CD4-positive, alpha-beta T cell treated with Interleukin-15 for 1 hour (primary cell): ENCODE measurements at regions not wholly inside any gene's neighbourhood (a gene's known extent, or its start where the extent isn't known, plus 50 kb on each side); places are given as distances from the start of the nearest gene placed in this dataset.

Experiments used
- DNase-seq: peaks from one replicate; pipeline ENCODE4 v3.0.0-alpha.2; 2020

- DNase-seq = no peak
Measured at GRCh38 chr20:52921340-52921739, 50.8 kb upstream of the TSHZ2 start.

- no peak for DNase-seq
Measured at GRCh38 chr20:52918311-52918710, 53.8 kb upstream of the TSHZ2 start.

- no peak for DNase-seq
Measured at GRCh38 chr20:52915564-52915963, 56.6 kb upstream of the TSHZ2 start.

- DNase-seq = no peak
Measured at GRCh38 chr20:52914870-52915269, 57.3 kb upstream of the TSHZ2 start.

- DNase-seq = no peak
Measured at GRCh38 chr20:52913650-52914387, 58.3 kb upstream of the TSHZ2 start.

GRCh38 chr20:52905241-52905994 is 66.7 kb upstream of the TSHZ2 start:
- DNase-seq = no peak

GRCh38 chr20:52904837-52905236 is 67.3 kb upstream of the TSHZ2 start:
- DNase-seq = no peak

- no peak for DNase-seq
Measured at GRCh38 chr20:52899041-52899608, 73.0 kb upstream of the TSHZ2 start.

GRCh38 chr20:52896348-52896747 is 75.8 kb upstream of the TSHZ2 start:
- no peak for DNase-seq

- no peak for DNase-seq
Measured at GRCh38 chr20:52895701-52896100, 76.5 kb upstream of the TSHZ2 start.

- DNase-seq = no peak
Measured at GRCh38 chr20:52895235-52895634, 76.9 kb upstream of the TSHZ2 start.

- no peak for DNase-seq
Measured at GRCh38 chr20:52893498-52893897, 78.7 kb upstream of the TSHZ2 start.

GRCh38 chr20:52892023-52892422 is 80.1 kb upstream of the TSHZ2 start:
- no peak for DNase-seq

- no peak for DNase-seq
Measured at GRCh38 chr20:52890130-52890529, 82.0 kb upstream of the TSHZ2 start.

GRCh38 chr20:52889225-52889624 is 82.9 kb upstream of the TSHZ2 start:
- DNase-seq = no peak

GRCh38 chr20:52888096-52888495 is 84.1 kb upstream of the TSHZ2 start:
- no peak for DNase-seq

GRCh38 chr20:52880997-52881396 is 91.2 kb upstream of the TSHZ2 start:
- DNase-seq = no peak

GRCh38 chr20:52880259-52880658 is 91.9 kb upstream of the TSHZ2 start:
- DNase-seq = no peak

GRCh38 chr20:52874241-52874640 is 97.9 kb upstream of the TSHZ2 start:
- DNase-seq = no peak

- DNase-seq = no peak
Measured at GRCh38 chr20:52869698-52870501, 102.3 kb upstream of the TSHZ2 start.

GRCh38 chr20:52869276-52869675 is 102.9 kb upstream of the TSHZ2 start:
- DNase-seq = no peak

- DNase-seq = no peak
Measured at GRCh38 chr20:52867305-52867704, 104.9 kb upstream of the TSHZ2 start.

GRCh38 chr20:52864916-52865605 is 107.1 kb upstream of the TSHZ2 start:
- DNase-seq = no peak
